Rectal smooth muscle tissue (tissue), 1 donor: ENCODE measurements at regions not wholly inside any gene's neighbourhood (a gene's known extent, or its start where the extent isn't known, plus 50 kb on each side); places are given as distances from the start of the nearest gene placed in this dataset.

Experiments used
- H3K27ac ChIP-seq: one replicate; pipeline ENCODE4 v1.7.0; 2013; ENCODE audit warnings: low read depth, low read length, inconsistent platforms
- H3K27me3 ChIP-seq: one replicate; pipeline ENCODE4 v1.7.0; 2013; ENCODE audit warnings: low read length; ENCODE audit not compliant: control insufficient read depth, insufficient read depth
- H3K36me3 ChIP-seq: one replicate; pipeline ENCODE4 v1.7.0; 2013; ENCODE audit warnings: low read length; ENCODE audit not compliant: control insufficient read depth, insufficient read depth
- H3K4me1 ChIP-seq: one replicate; pipeline ENCODE4 v1.7.0; 2013; ENCODE audit warnings: low read length; ENCODE audit not compliant: control insufficient read depth, insufficient read depth
- H3K4me3 ChIP-seq: one replicate; pipeline ENCODE4 v1.7.0; 2013; ENCODE audit warnings: low read length
- H3K9ac ChIP-seq: one replicate; pipeline ENCODE4 v1.7.0; 2013; ENCODE audit warnings: low read length

DNA sequence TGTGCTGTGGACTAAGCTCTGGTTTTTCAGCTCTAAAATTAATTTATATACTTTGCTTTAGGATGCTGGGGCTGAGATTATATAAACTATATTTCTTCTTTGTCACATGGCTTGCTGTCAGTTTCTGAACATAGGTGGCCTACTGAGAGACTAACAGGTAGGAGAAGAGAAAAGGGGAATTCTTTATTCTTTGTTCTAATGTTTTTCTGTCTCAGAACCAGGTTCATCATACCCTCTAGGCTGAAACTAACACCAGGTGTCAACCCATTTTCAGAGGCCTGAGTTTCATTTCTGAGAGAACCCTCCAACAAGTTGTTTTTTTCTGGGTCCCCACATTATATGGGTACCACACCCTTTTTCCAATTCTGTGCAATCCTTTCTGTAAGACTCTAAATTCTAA, 843.6 kb downstream of the TRIB2 start:
- no peak overlapping the region for H3K4me3 ChIP-seq
- no peak overlapping the region for H3K9ac ChIP-seq
- H3K4me1 ChIP-seq: no peaks in the 10 kb centered on the region
- no peak overlapping the region for H3K27ac ChIP-seq
- H3K27me3 ChIP-seq: no peaks in the 10 kb centered on the region
- no peaks in the 10 kb centered on the region for H3K36me3 ChIP-seq

- Histone ChIP-seq H3K4me1 (no peaks in the 10 kb centered on the region), H3K27me3 (no peaks in the 10 kb centered on the region), H3K4me3 (no peak overlapping the region), H3K27ac (no peak overlapping the region), H3K9ac (no peak overlapping the region), H3K36me3 (no peaks in the 10 kb centered on the region)
Observed at GRCh38 chr2:13572466-13572865, 855.7 kb downstream of the TRIB2 start.

GRCh38 chr2:13574831-13575230, 858.1 kb downstream of the TRIB2 start:
- Histone ChIP-seq H3K36me3 (no peaks in the 10 kb centered on the region), H3K9ac (no peak overlapping the region), H3K27me3 (no peaks in the 10 kb centered on the region), H3K4me1 (no peaks in the 10 kb centered on the region), H3K27ac (no peak overlapping the region), H3K4me3 (no peak overlapping the region)

- Histone ChIP-seq H3K4me3 (no peak overlapping the region), H3K9ac (no peak overlapping the region), H3K27ac (no peak overlapping the region), H3K27me3 (no peaks in the 10 kb centered on the region), H3K4me1 (no peaks in the 10 kb centered on the region), H3K36me3 (no peaks in the 10 kb centered on the region)
Observed at GRCh38 chr2:13576406-13577036, 859.8 kb downstream of the TRIB2 start.

DNA sequence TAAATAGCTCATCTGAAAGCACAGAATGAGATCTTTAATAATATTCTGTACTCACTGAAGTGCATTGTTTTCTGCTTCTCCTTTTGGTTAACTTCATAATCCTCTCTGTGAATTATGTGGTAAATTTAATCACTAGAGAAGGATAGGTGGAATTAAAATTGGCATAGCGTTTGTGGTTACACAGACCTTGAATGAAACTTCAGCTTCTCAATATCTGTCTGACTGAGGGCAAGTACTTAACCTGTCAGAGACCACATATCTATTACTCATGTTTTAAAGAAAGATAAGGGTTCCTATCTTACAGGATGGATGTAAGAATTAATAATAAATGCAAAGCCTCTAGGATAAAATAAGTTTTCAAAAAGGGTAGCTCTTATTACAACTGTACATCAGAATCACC, 861.8 kb downstream of the TRIB2 start:
- Histone ChIP-seq H3K36me3 (no peaks in the 10 kb centered on the region), H3K27me3 (no peaks in the 10 kb centered on the region), H3K9ac (no peak overlapping the region), H3K4me3 (no peak overlapping the region), H3K4me1 (no peaks in the 10 kb centered on the region), H3K27ac (no peak overlapping the region)

- Histone ChIP-seq H3K4me3 (no peak overlapping the region), H3K27me3 (no peaks in the 10 kb centered on the region), H3K4me1 (no peaks in the 10 kb centered on the region), H3K9ac (no peak overlapping the region), H3K36me3 (no peaks in the 10 kb centered on the region), H3K27ac (no peak overlapping the region)
Observed at GRCh38 chr2:13581471-13581870, 864.7 kb downstream of the TRIB2 start.

- Histone ChIP-seq H3K27ac (no peak overlapping the region), H3K4me3 (no peak overlapping the region), H3K27me3 (no peaks in the 10 kb centered on the region), H3K4me1 (no peaks in the 10 kb centered on the region), H3K36me3 (no peaks in the 10 kb centered on the region), H3K9ac (no peak overlapping the region)
Observed at GRCh38 chr2:13583609-13584008, 866.9 kb downstream of the TRIB2 start.

GRCh38 chr2:13584020-13584419, 867.3 kb downstream of the TRIB2 start:
- Histone ChIP-seq H3K4me1 (no peaks in the 10 kb centered on the region), H3K4me3 (no peak overlapping the region), H3K9ac (no peak overlapping the region), H3K27me3 (no peaks in the 10 kb centered on the region), H3K36me3 (no peaks in the 10 kb centered on the region), H3K27ac (no peak overlapping the region)

DNA sequence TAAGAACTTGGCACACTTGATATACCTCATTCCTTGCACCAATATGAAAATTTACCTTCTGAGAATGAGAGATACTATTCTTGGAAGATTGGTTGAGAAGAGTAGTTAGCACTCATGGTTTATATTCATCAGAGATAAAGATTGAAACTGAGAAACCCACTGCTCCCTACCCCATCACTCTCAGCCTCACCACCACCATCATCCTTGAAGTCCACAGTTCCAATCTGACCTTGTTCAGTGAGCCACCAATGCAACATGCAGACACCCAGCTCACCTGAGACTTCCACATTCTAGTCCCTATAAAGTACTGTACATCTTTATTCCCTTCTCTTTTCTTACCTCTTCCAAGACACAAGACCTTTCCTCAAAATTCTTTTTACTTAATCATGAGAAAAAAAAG, 869.0 kb downstream of the TRIB2 start:
- Histone ChIP-seq H3K36me3 (no peaks in the 10 kb centered on the region), H3K9ac (no peak overlapping the region), H3K27ac (no peak overlapping the region)

GRCh38 chr2:13596233-13596632, 879.5 kb downstream of the TRIB2 start:
- H3K4me3 ChIP-seq: no peak overlapping the region
- no peaks in the 10 kb centered on the region for H3K27me3 ChIP-seq
- H3K27ac ChIP-seq: no peak overlapping the region

More for the DNA sequence above, 869.0 kb downstream of the TRIB2 start:
- no peaks in the 10 kb centered on the region for H3K4me1 ChIP-seq
- H3K27me3 ChIP-seq: no peaks in the 10 kb centered on the region
- no peak overlapping the region for H3K4me3 ChIP-seq

GRCh38 chr2:13597176-13597575, 880.4 kb downstream of the TRIB2 start:
- H3K4me1 ChIP-seq: no peaks in the 10 kb centered on the region
- H3K9ac ChIP-seq: no peak overlapping the region
- H3K4me3 ChIP-seq: no peak overlapping the region
- no peaks in the 10 kb centered on the region for H3K27me3 ChIP-seq
- no peaks in the 10 kb centered on the region for H3K36me3 ChIP-seq
- H3K27ac ChIP-seq: no peak overlapping the region

More at GRCh38 chr2:13596233-13596632, 879.5 kb downstream of the TRIB2 start:
- no peak overlapping the region for H3K9ac ChIP-seq
- H3K4me1 ChIP-seq: no peaks in the 10 kb centered on the region
- H3K36me3 ChIP-seq: no peaks in the 10 kb centered on the region

GRCh38 chr2:13601506-13601905, 884.8 kb downstream of the TRIB2 start:
- Histone ChIP-seq H3K27ac (no peak overlapping the region), H3K27me3 (no peaks in the 10 kb centered on the region), H3K4me1 (no peaks in the 10 kb centered on the region), H3K36me3 (no peaks in the 10 kb centered on the region), H3K4me3 (no peak overlapping the region), H3K9ac (no peak overlapping the region)

DNA sequence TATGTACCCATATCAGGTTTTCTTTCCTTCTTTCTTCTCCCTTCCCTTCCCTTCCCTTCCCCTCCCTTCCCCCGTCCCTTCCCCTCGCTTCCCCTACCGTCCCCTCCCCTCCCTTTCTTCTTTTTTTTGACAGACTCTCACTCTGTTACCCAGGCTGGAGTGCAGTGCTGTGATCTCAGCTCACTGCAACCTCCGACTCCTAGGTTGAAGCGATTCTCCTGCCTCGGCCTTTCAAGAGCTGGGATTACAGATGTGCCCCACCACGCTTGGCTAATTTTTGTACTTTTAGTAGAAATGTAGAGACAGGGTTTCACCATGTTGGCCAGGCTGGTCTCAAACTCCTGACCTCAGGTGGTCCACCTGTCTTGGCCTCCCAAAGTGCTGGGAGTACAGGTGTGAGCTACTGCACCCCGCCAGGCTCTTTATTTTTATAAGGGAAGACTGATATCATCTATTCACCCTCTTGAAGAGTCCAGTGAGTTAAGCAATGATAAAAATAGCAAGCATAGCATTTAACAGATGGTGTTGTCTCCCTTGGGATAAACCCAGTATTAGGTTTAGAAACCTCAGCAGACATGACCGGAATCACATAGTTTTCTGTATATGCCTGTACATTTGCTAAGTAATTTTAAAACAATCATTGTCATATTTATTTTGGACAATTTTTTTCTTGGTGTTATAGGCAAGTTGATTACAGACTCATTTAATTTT, 888.4 kb downstream of the TRIB2 start:
- H3K27ac ChIP-seq: no peak overlapping the region
- no peak overlapping the region for H3K9ac ChIP-seq
- H3K36me3 ChIP-seq: no peaks in the 10 kb centered on the region
- no peaks in the 10 kb centered on the region for H3K4me1 ChIP-seq
- H3K4me3 ChIP-seq: no peak overlapping the region
- H3K27me3 ChIP-seq: no peaks in the 10 kb centered on the region
